Mammary epithelial cell (primary cell): ENCODE measurements at regions not wholly inside any gene's neighbourhood (a gene's known extent, or its start where the extent isn't known, plus 50 kb on each side); places are given as distances from the start of the nearest gene placed in this dataset.

ENCODE experiments used
- EZH2 ChIP-seq: IDR thresholded peaks from 2 replicates; pipeline ENCODE4 v1.6.1; 2012; ENCODE audit warnings: low read length, inconsistent platforms, borderline replicate concordance
- TF ChIP-seq, protein P1 (sequence below), 2 donors: IDR thresholded peaks in 1 of 2; conservative IDR thresholded peaks in 1 of 2; 2 replicates each; pipeline ENCODE4 v1.5.1; 2011 to 2012; ENCODE audit warnings: inconsistent platforms in 2 of 2, low read length in 2 of 2, mild to moderate bottlenecking in 2 of 2, control low read depth in 1 of 2, low read depth in 1 of 2; ENCODE audit not compliant: insufficient read depth in 1 of 2; ENCODE audit errors: extremely low read depth in 1 of 2

DNA sequence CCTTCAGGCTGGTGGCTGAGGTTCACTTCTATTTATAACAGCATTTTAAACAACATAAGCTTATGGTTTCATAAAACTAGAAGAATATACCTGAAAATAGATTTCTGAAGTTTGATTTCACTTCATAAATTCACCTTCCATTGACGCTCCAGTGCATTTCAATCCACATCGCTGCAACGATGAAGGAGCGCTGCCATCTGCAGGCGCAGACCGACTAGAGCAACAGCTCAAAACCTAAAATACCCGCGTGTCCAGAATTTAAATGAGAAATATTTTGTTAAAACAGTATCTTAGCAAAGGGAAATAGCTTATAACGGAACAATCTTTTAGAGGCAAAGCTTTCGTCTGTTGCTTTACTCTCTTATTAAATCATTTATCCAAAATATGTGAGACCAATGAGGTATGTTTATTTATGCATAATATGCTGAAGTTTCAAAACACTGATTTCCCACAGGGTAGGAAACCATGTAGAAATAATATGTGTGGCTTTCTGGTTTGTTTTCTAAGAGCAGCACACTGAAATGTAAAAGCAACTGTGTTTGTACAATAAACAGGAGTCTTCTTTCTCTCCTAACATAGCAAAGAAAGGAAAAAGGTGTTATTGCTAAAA lies 816.4 kb upstream of the FRG1 start:
- TF ChIP-seq, protein P1, sequence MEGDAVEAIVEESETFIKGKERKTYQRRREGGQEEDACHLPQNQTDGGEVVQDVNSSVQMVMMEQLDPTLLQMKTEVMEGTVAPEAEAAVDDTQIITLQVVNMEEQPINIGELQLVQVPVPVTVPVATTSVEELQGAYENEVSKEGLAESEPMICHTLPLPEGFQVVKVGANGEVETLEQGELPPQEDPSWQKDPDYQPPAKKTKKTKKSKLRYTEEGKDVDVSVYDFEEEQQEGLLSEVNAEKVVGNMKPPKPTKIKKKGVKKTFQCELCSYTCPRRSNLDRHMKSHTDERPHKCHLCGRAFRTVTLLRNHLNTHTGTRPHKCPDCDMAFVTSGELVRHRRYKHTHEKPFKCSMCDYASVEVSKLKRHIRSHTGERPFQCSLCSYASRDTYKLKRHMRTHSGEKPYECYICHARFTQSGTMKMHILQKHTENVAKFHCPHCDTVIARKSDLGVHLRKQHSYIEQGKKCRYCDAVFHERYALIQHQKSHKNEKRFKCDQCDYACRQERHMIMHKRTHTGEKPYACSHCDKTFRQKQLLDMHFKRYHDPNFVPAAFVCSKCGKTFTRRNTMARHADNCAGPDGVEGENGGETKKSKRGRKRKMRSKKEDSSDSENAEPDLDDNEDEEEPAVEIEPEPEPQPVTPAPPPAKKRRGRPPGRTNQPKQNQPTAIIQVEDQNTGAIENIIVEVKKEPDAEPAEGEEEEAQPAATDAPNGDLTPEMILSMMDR (conservative IDR thresholded peaks at IDR 0.05 in 1 of 2, IDR thresholded peaks at IDR 0.05 in 1 of 2; ENCODE audit: extremely low read depth in 1 of 2, insufficient read depth in 1 of 2, low read depth in 1 of 2, low read length in 2 of 2) = peak; percentile 75 to 83
- TF ChIP-seq EZH2 = no peak
